ENCODE measurements at regions not wholly inside any gene's neighbourhood (a gene's known extent, or its start where the extent isn't known, plus 50 kb on each side); places are given as distances from the start of the nearest gene placed in this dataset.

DNA sequence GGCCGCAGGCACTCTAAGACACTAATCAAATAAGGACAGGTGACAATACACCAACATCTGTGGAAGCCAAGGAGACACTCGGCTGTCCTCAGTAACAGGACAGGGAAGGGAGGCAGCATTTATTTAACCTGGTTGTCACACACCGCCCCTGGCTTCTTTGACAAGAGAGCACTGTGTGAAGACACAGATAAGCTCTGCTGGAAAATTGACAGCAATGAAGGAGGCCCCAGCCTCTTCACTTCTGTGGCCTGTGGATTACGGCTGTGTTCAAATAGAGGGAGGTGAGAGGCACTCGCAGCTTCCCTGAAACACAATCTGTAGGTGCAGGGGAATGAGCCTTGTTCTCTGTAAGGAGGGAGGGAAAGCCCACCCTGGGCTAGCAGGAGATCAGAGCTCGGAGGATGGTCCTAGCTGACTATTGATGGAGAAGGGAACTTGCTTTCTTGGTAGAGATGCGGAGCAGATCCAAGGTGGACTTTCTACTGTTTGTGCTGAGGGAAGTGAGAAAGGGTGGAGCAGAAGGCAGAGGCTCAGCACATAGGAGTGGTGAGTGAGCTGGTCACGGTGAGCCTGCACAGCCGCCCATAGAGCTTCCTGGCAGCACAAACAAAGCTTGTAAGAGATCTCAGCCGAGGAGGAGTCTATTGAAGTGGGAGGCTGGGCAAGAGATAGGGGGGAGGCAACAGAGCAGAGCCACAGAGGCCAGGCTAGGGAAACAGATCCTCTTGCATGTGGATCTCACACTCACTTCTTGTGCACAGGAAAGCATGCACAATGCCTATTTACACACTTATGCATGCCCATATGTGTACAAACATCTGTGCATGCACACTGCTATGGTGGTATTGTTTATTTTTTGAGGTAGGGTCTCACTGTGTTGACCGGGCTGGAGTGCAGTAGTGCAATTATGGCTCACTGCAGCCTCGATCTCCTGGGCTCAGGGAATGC, 114.6 kb upstream of the THY1 start:
- TF ChIP-seq CTCF (IDR thresholded peaks at IDR 0.05): no peak
- TF ChIP-seq SIN3A (IDR thresholded peaks at IDR 0.05; ENCODE audit: borderline replicate concordance, low read depth, low read length): no peak
- TF ChIP-seq JUND (IDR thresholded peaks at IDR 0.05): no peak
- no peak for TF ChIP-seq ELF1 (IDR thresholded peaks at IDR 0.05)
- TF ChIP-seq, protein P1, sequence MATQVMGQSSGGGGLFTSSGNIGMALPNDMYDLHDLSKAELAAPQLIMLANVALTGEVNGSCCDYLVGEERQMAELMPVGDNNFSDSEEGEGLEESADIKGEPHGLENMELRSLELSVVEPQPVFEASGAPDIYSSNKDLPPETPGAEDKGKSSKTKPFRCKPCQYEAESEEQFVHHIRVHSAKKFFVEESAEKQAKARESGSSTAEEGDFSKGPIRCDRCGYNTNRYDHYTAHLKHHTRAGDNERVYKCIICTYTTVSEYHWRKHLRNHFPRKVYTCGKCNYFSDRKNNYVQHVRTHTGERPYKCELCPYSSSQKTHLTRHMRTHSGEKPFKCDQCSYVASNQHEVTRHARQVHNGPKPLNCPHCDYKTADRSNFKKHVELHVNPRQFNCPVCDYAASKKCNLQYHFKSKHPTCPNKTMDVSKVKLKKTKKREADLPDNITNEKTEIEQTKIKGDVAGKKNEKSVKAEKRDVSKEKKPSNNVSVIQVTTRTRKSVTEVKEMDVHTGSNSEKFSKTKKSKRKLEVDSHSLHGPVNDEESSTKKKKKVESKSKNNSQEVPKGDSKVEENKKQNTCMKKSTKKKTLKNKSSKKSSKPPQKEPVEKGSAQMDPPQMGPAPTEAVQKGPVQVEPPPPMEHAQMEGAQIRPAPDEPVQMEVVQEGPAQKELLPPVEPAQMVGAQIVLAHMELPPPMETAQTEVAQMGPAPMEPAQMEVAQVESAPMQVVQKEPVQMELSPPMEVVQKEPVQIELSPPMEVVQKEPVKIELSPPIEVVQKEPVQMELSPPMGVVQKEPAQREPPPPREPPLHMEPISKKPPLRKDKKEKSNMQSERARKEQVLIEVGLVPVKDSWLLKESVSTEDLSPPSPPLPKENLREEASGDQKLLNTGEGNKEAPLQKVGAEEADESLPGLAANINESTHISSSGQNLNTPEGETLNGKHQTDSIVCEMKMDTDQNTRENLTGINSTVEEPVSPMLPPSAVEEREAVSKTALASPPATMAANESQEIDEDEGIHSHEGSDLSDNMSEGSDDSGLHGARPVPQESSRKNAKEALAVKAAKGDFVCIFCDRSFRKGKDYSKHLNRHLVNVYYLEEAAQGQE (IDR thresholded peaks at IDR 0.05; ENCODE audit: low read depth, low read length): no peak
- TF ChIP-seq GABPA (IDR thresholded peaks at IDR 0.05; ENCODE audit: low read depth): no peak
- TF ChIP-seq EP300 (IDR thresholded peaks at IDR 0.05; ENCODE audit: borderline replicate concordance in 1 of 2, low read depth in 1 of 2, low read length in 1 of 2): no peak
- no peak for TF ChIP-seq POLR2AphosphoS5 (IDR thresholded peaks at IDR 0.05; ENCODE audit: low read depth, low read length)
- no peak for TF ChIP-seq NFIC (IDR thresholded peaks at IDR 0.05; ENCODE audit: borderline replicate concordance)
- no peak for TF ChIP-seq FOXM1 (IDR thresholded peaks at IDR 0.05; ENCODE audit: low read depth)

All from SK-N-SH (cell line).